Hepatocyte (in vitro differentiated cells): ENCODE measurements at regions not wholly inside any gene's neighbourhood (a gene's known extent, or its start where the extent isn't known, plus 50 kb on each side); places are given as distances from the start of the nearest gene placed in this dataset.
"Not testable (repeated sequence)": the region's sequence is repeated elsewhere in the genome, so short reads cannot be mapped to it uniquely, and the experiment has no call there.

Source experiments
- DNase-seq: peaks from one replicate; pipeline ENCODE4 v3.0.0-alpha.2; 2016; ENCODE audit warnings: low spot score
- H2AFZ ChIP-seq: fragments of 200-600 bp; sonication (generic); 2 replicates; pipeline ENCODE4 v1.6.0; 2016; ENCODE audit warnings: antibody characterized with exemption, mild to moderate bottlenecking
- H3K27ac ChIP-seq: fragments of 200-600 bp; sonication (generic); 2 replicates; pipeline ENCODE4 v1.5.1; 2016; ENCODE audit warnings: mild to moderate bottlenecking
- H3K27me3 ChIP-seq: fragments of 200-600 bp; sonication (generic); 2 replicates; pipeline ENCODE4 v1.6.1; 2016
- H3K36me3 ChIP-seq: fragments of 200-600 bp; sonication (generic); replicated peaks from 2 replicates; pipeline ENCODE4 v1.5.1; 2016; ENCODE audit warnings: low read depth; ENCODE audit not compliant: insufficient read depth
- H3K4me1 ChIP-seq: fragments of 200-600 bp; sonication (generic); 2 replicates; pipeline ENCODE4 v1.5.1; 2016; ENCODE audit warnings: mild to moderate bottlenecking, moderate library complexity; ENCODE audit not compliant: insufficient read depth
- H3K4me2 ChIP-seq: fragments of 200-600 bp; sonication (generic); 2 replicates; pipeline ENCODE4 v1.6.0; 2016
- H3K4me3 ChIP-seq: fragments of 200-600 bp; sonication (generic); 2 replicates; pipeline ENCODE4 v1.5.1; 2016; ENCODE audit warnings: mild to moderate bottlenecking
- H3K79me2 ChIP-seq: fragments of 200-600 bp; sonication (generic); 2 replicates; pipeline ENCODE4 v1.6.0; 2017; ENCODE audit warnings: mild to moderate bottlenecking
- H3K9me2 ChIP-seq: fragments of 200-600 bp; sonication (generic); replicated peaks from 2 replicates; pipeline ENCODE4 v1.6.0; 2017; ENCODE audit warnings: mild to moderate bottlenecking; ENCODE audit not compliant: insufficient read depth
- H3K9me3 ChIP-seq: fragments of 200-600 bp; sonication (generic); 2 replicates; pipeline ENCODE4 v1.5.1; 2016; ENCODE audit warnings: low read depth, mild to moderate bottlenecking
- H4K20me1 ChIP-seq: fragments of 200-600 bp; sonication (generic); 2 replicates; pipeline ENCODE4 v1.6.0; 2016; ENCODE audit warnings: mild to moderate bottlenecking; ENCODE audit not compliant: insufficient read depth, poor library complexity, severe bottlenecking
- CTCF ChIP-seq: fragments of 200-600 bp; sonication (generic); IDR thresholded peaks from 2 replicates; pipeline ENCODE4 v1.5.1; 2016; ENCODE audit warnings: antibody characterized with exemption, mild to moderate bottlenecking; ENCODE audit not compliant: poor library complexity
- EZH2 ChIP-seq: fragments of 200-600 bp; sonication (generic); IDR thresholded peaks from 2 replicates; pipeline ENCODE4 v1.6.1; 2016; ENCODE audit warnings: antibody characterized with exemption, mild to moderate bottlenecking, borderline replicate concordance
- EZH2phosphoT487 ChIP-seq: fragments of 200-600 bp; sonication (generic); IDR thresholded peaks from one replicate; pipeline ENCODE4 v1.6.1; 2018; ENCODE audit warnings: antibody characterized with exemption, mild to moderate bottlenecking, low read depth, moderate library complexity; ENCODE audit not compliant: unreplicated experiment, severe bottlenecking
- WGBS: methylation state at CpG from one replicate; pipeline ENCODE4 v1.1.6; 2016; ENCODE audit warnings: low lambda C conversion rate; ENCODE audit errors: missing lambda C conversion rate; 5-methylcytosine and 5-hydroxymethylcytosine counted together

- H3K4me2 ChIP-seq, result no peak overlapping the region
- no peaks in the 10 kb centered on the region for H3K9me2 ChIP-seq
- no peaks in the 10 kb centered on the region for H4K20me1 ChIP-seq
- peak; percentile 34 for DNase-seq
- no peaks in the 10 kb centered on the region for H3K27me3 ChIP-seq
- H3K9me3 ChIP-seq, result no peaks in the 10 kb centered on the region
- H3K4me1 ChIP-seq, result no peaks in the 10 kb centered on the region
- 34% methylated on average over 6 of the region's 6 CpGs for WGBS
- no peak overlapping the region for H2AFZ ChIP-seq
- no peak overlapping the region for H3K27ac ChIP-seq
- H3K36me3 ChIP-seq, result no peaks in the 10 kb centered on the region
- no peaks in the 10 kb centered on the region for H3K79me2 ChIP-seq
- H3K4me3 ChIP-seq, result no peak overlapping the region
- TF ChIP-seq EZH2phosphoT487 (no peak), CTCF (peak; percentile 55), EZH2 (no peak)
Observed at GRCh38 chr2:39837856-39838453, 58.9 kb upstream of the THUMPD2 start.

- no peak overlapping the region for H3K4me2 ChIP-seq
- DNase-seq, result no peak
- no peaks in the 10 kb centered on the region for H3K36me3 ChIP-seq
- H3K9me2 ChIP-seq, result no peaks in the 10 kb centered on the region
- no peaks in the 10 kb centered on the region for H3K9me3 ChIP-seq
- no peaks in the 10 kb centered on the region for H3K79me2 ChIP-seq
- H2AFZ ChIP-seq, result no peak overlapping the region
- 89% methylated on average over 3 of the region's 3 CpGs for WGBS
- H4K20me1 ChIP-seq, result no peaks in the 10 kb centered on the region
- no peaks in the 10 kb centered on the region for H3K27me3 ChIP-seq
- no peaks in the 10 kb centered on the region for H3K4me1 ChIP-seq
- H3K27ac ChIP-seq, result no peak overlapping the region
- TF ChIP-seq CTCF, result no peak
- TF ChIP-seq EZH2, result no peak
- TF ChIP-seq EZH2phosphoT487, result no peak
- no peak overlapping the region for H3K4me3 ChIP-seq
Observed at GRCh38 chr2:39836638-39837037, 57.6 kb upstream of the THUMPD2 start.

- DNase-seq, result no peak
- Histone ChIP-seq H3K27me3 (no peaks in the 10 kb centered on the region), H3K27ac (no peak overlapping the region), H3K4me2 (no peak overlapping the region), H4K20me1 (no peaks in the 10 kb centered on the region), H2AFZ (no peak overlapping the region), H3K9me3 (no peaks in the 10 kb centered on the region), H3K9me2 (no peaks in the 10 kb centered on the region), H3K4me1 (no peaks in the 10 kb centered on the region), H3K36me3 (no peaks in the 10 kb centered on the region), H3K79me2 (no peaks in the 10 kb centered on the region), H3K4me3 (no peak overlapping the region)
- WGBS, result 95% methylated on average over 2 of the region's 2 CpGs
- TF ChIP-seq EZH2, result no peak
- TF ChIP-seq CTCF, result no peak
- no peak for TF ChIP-seq EZH2phosphoT487
Observed at GRCh38 chr2:39834426-39834825, 55.4 kb upstream of the THUMPD2 start.

- not testable (repeated sequence) for H3K4me3 ChIP-seq, H3K4me2 ChIP-seq
- 67% methylated on average over 4 of the region's 4 CpGs for WGBS
Observed at GRCh38 chr2:39830610-39831009, 51.6 kb upstream of the THUMPD2 start.

More at GRCh38 chr2:39830610-39831009, 51.6 kb upstream of the THUMPD2 start:
- not testable (repeated sequence) for H3K4me1 ChIP-seq, H2AFZ ChIP-seq, H3K9me2 ChIP-seq, H3K27me3 ChIP-seq, H3K27ac ChIP-seq, H3K79me2 ChIP-seq, H3K36me3 ChIP-seq, H4K20me1 ChIP-seq, DNase-seq, H3K9me3 ChIP-seq
